CD14-positive monocyte (primary cell): ENCODE measurements at regions not wholly inside any gene's neighbourhood (a gene's known extent, or its start where the extent isn't known, plus 50 kb on each side); places are given as distances from the start of the nearest gene placed in this dataset.

Source experiments
- DNase-seq, 3 donors: peaks; one replicate each; pipeline ENCODE4 v3.0.0-alpha.2; 2011 to 2022
- H2AFZ ChIP-seq: 2 replicates; pipeline ENCODE4 v1.6.0; 2012; ENCODE audit warnings: mild to moderate bottlenecking, low read depth, low read length, inconsistent platforms; ENCODE audit not compliant: insufficient read depth, poor library complexity, severe bottlenecking
- H3K27ac ChIP-seq, 2 donors: 1 replicate in 1 of 2; 2 replicates in 1 of 2; pipeline ENCODE4 v1.5.1; 2012 to 2013; ENCODE audit warnings: low read length in 2 of 2, control low read depth in 1 of 2, inconsistent platforms in 1 of 2, low read depth in 1 of 2, mild to moderate bottlenecking in 1 of 2
- H3K27me3 ChIP-seq, 2 donors: one replicate each; pipeline versions ENCODE4 v1.6.0 to v1.6.1; 2011 to 2013; ENCODE audit warnings: low read length in 2 of 2; ENCODE audit not compliant: control insufficient read depth in 2 of 2, insufficient read depth in 2 of 2
- H3K36me3 ChIP-seq, 2 donors: replicated peaks in 1 of 2; 1 replicate in 1 of 2; 2 replicates in 1 of 2; pipeline versions ENCODE4 v1.5.1 to v1.6.1; 2012 to 2013; ENCODE audit warnings: low read length in 2 of 2, control low read depth in 1 of 2, inconsistent platforms in 1 of 2, mild to moderate bottlenecking in 1 of 2; ENCODE audit not compliant: insufficient read depth in 2 of 2, control insufficient read depth in 1 of 2
- H3K4me1 ChIP-seq, 2 donors: 1 replicate in 1 of 2; 2 replicates in 1 of 2; pipeline versions ENCODE4 v1.5.1 to v1.6.1; 2012 to 2013; ENCODE audit warnings: low read length in 2 of 2, control low read depth in 1 of 2, inconsistent platforms in 1 of 2, mild to moderate bottlenecking in 1 of 2, moderate library complexity in 1 of 2; ENCODE audit not compliant: insufficient read depth in 2 of 2, control insufficient read depth in 1 of 2
- H3K4me2 ChIP-seq: replicated peaks from 2 replicates; pipeline ENCODE3; 2012; ENCODE audit warnings: low read length, moderate library complexity, mild to moderate bottlenecking; ENCODE audit not compliant: poor library complexity, severe bottlenecking; ENCODE audit errors: extremely low read depth
- H3K4me3 ChIP-seq, 3 experiments: fragments of 200-600 bp in 1 of 3; sonication (generic) in 1 of 3; replicated peaks in 1 of 3; 1 replicate in 2 of 3; 2 replicates in 1 of 3; pipeline ENCODE4 v1.5.1; 2011 to 2013; ENCODE audit warnings: low read length in 3 of 3, mild to moderate bottlenecking in 3 of 3, control low read depth in 2 of 3, low read depth in 2 of 3, inconsistent platforms in 1 of 3, moderate library complexity in 1 of 3
- H3K79me2 ChIP-seq: 2 replicates; pipeline ENCODE4 v1.6.0; 2012; ENCODE audit warnings: mild to moderate bottlenecking, control low read depth, inconsistent platforms, low read length, moderate library complexity; ENCODE audit not compliant: insufficient read depth
- H3K9ac ChIP-seq: 2 replicates; pipeline ENCODE4 v1.6.0; 2017; ENCODE audit warnings: low read length, mild to moderate bottlenecking; ENCODE audit not compliant: insufficient read depth, poor library complexity, severe bottlenecking
- H3K9me3 ChIP-seq, 2 donors: replicated peaks in 1 of 2; 1 replicate in 1 of 2; 2 replicates in 1 of 2; pipeline versions ENCODE4 v1.5.1 to v1.6.1; 2012 to 2013; ENCODE audit warnings: low read length in 2 of 2, control low read depth in 1 of 2; ENCODE audit not compliant: control insufficient read depth in 1 of 2, insufficient read depth in 1 of 2
- H4K20me1 ChIP-seq: 2 replicates; pipeline ENCODE4 v1.6.0; 2012; ENCODE audit warnings: mild to moderate bottlenecking, low read length, control low read depth, moderate library complexity; ENCODE audit not compliant: insufficient read depth
- H3K27ac Mint-ChIP-seq, 7 donors: one replicate each; pipeline ENCODE4 v1.8.0; 2020; ENCODE audit warnings: mild to moderate bottlenecking in 7 of 7, mixed read lengths in 7 of 7, moderate library complexity in 6 of 7, inconsistent platforms in 2 of 7
- H3K27me3 Mint-ChIP-seq, 3 donors: one replicate each; pipeline ENCODE4 v1.8.0; 2021 to 2022; ENCODE audit warnings: low read depth in 3 of 3, mild to moderate bottlenecking in 3 of 3, mixed read lengths in 3 of 3, moderate library complexity in 3 of 3, inconsistent platforms in 1 of 3
- H3K36me3 Mint-ChIP-seq, 2 donors: one replicate each; pipeline ENCODE4 v1.8.0; 2020; ENCODE audit warnings: mixed read lengths in 2 of 2, inconsistent platforms in 1 of 2, mild to moderate bottlenecking in 1 of 2
- H3K4me1 Mint-ChIP-seq: one replicate; pipeline ENCODE4 v1.8.0; 2020; ENCODE audit warnings: mild to moderate bottlenecking, mixed read lengths
- H3K4me3 Mint-ChIP-seq, 2 donors: one replicate each; pipeline ENCODE4 v1.8.0; 2020; ENCODE audit warnings: mild to moderate bottlenecking in 2 of 2, mixed read lengths in 2 of 2, moderate library complexity in 1 of 2
- H3K9me3 Mint-ChIP-seq, 7 donors: one replicate each; pipeline ENCODE4 v1.8.0; 2020 to 2022; ENCODE audit warnings: mixed read lengths in 7 of 7, mild to moderate bottlenecking in 6 of 7, moderate library complexity in 6 of 7, inconsistent platforms in 2 of 7
- CTCF ChIP-seq: fragments of 200-600 bp; IDR thresholded peaks from one replicate; pipeline ENCODE4 v1.8.0; 2022; ENCODE audit warnings: antibody characterized with exemption, mild to moderate bottlenecking
- WGBS: methylation state at CpG from one replicate; pipeline ENCODE4 v1.1.5; 2013; ENCODE audit warnings: missing lambda C conversion rate; ENCODE audit not compliant: insufficient coverage; 5-methylcytosine and 5-hydroxymethylcytosine counted together
- intact Hi-C, 2 donors: fragments of 100-400 bp; cut with micrococcal nuclease; formaldehyde crosslinking; loops; one replicate each; pipeline versions ENCODE4 v1.15.0 to v1.15.1; 2023

GRCh38 chr12:103250487-103250886 lies 245.3 kb downstream of the C12orf42 start:
- Histone ChIP-seq H3K36me3 (no peaks in the 10 kb centered on the region), H4K20me1 (no peaks in the 10 kb centered on the region), H3K9me3 (no peaks in the 10 kb centered on the region), H3K4me2 (no peak overlapping the region), H3K27me3 (no peaks in the 10 kb centered on the region), H2AFZ (no peak overlapping the region), H3K27ac (no peak overlapping the region), H3K9ac (no peak overlapping the region), H3K4me1 (no peaks in the 10 kb centered on the region), H3K79me2 (no peaks in the 10 kb centered on the region), H3K4me3 (no peak overlapping the region)
- H3K36me3 Mint-ChIP-seq, result no peaks in the 10 kb centered on the region
- peaks cover 0 to 4% (median 2%) of the 10 kb centered on the region in 7 donors for H3K9me3 Mint-ChIP-seq
- H3K4me1 Mint-ChIP-seq, result no peaks in the 10 kb centered on the region
- DNase-seq, result no peak
- peaks cover 0 to 2% (median 0%) of the 10 kb centered on the region in 3 donors for H3K27me3 Mint-ChIP-seq
- TF ChIP-seq CTCF, result no peak
- WGBS, result no CpG with 5 or more reads among the region's 1 CpG
- no peak overlapping the region for H3K27ac Mint-ChIP-seq
- intact Hi-C loops, result no loop called here
- no peak overlapping the region for H3K4me3 Mint-ChIP-seq
